ENCODE measurements at regions not wholly inside any gene's neighbourhood (a gene's known extent, or its start where the extent isn't known, plus 50 kb on each side); places are given as distances from the start of the nearest gene placed in this dataset.

DNA sequence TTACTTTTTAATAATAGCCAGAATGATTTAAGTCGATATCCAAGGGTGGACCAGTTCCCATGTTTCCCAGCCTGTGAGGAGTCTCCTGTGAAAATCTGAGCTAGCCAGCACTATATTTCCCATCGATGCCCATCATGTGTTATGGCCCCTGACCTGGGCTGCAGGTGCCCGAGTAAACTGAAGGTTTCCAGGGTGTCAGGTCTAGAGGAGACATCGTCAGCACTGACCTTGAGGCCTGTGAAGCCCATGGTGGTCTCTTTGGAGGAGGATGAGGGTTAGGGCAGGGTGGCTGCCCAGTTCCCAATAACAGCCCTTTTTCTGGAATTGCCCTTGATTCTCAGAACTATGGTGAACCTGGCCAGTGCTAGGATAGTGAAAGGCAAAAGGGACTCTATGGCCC lies 63.0 kb upstream of the TOP1 start:
- no peak for TF ChIP-seq ATF3 (IDR thresholded peaks at IDR 0.05)
- no peak for TF ChIP-seq ATF3 (CRISPR knock-in tag; conservative IDR thresholded peaks at IDR 0.05)
- TF ChIP-seq, protein P1, sequence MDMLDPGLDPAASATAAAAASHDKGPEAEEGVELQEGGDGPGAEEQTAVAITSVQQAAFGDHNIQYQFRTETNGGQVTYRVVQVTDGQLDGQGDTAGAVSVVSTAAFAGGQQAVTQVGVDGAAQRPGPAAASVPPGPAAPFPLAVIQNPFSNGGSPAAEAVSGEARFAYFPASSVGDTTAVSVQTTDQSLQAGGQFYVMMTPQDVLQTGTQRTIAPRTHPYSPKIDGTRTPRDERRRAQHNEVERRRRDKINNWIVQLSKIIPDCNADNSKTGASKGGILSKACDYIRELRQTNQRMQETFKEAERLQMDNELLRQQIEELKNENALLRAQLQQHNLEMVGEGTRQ (CRISPR knock-in tag; IDR thresholded peaks at IDR 0.05) = no peak
- TF ChIP-seq NFIC (IDR thresholded peaks at IDR 0.05) = no peak
- no peak for TF ChIP-seq FOXJ3 (CRISPR knock-in tag; IDR thresholded peaks at IDR 0.05)
- TF ChIP-seq SFPQ (IDR thresholded peaks at IDR 0.05; ENCODE audit: low read depth, low read length) = no peak
- TF ChIP-seq CHD1 (IDR thresholded peaks at IDR 0.05; ENCODE audit: low read length) = no peak
- TF ChIP-seq, protein P2, sequence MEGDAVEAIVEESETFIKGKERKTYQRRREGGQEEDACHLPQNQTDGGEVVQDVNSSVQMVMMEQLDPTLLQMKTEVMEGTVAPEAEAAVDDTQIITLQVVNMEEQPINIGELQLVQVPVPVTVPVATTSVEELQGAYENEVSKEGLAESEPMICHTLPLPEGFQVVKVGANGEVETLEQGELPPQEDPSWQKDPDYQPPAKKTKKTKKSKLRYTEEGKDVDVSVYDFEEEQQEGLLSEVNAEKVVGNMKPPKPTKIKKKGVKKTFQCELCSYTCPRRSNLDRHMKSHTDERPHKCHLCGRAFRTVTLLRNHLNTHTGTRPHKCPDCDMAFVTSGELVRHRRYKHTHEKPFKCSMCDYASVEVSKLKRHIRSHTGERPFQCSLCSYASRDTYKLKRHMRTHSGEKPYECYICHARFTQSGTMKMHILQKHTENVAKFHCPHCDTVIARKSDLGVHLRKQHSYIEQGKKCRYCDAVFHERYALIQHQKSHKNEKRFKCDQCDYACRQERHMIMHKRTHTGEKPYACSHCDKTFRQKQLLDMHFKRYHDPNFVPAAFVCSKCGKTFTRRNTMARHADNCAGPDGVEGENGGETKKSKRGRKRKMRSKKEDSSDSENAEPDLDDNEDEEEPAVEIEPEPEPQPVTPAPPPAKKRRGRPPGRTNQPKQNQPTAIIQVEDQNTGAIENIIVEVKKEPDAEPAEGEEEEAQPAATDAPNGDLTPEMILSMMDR (IDR thresholded peaks at IDR 0.05 in 2 of 3, conservative IDR thresholded peaks at IDR 0.05 in 1 of 3; ENCODE audit: insufficient read depth in 2 of 3, low read depth in 1 of 3, low read length in 3 of 3) = no peak
- no peak for TF ChIP-seq EHMT2 (IDR thresholded peaks at IDR 0.05)
- TF ChIP-seq TEAD1 (CRISPR knock-in tag; IDR thresholded peaks at IDR 0.05) = no peak

Data from K562 (cell line).